H9 (cell line): ENCODE measurements at regions not wholly inside any gene's neighbourhood (a gene's known extent, or its start where the extent isn't known, plus 50 kb on each side); places are given as distances from the start of the nearest gene placed in this dataset.

Experiments used
- DNase-seq: peaks from one replicate; pipeline ENCODE4 v3.0.0-alpha.2; 2017
- H2AFZ ChIP-seq: one replicate; pipeline ENCODE4 v1.6.1; 2013; ENCODE audit warnings: mild to moderate bottlenecking, low read length, control low read depth, moderate library complexity
- H2AK5ac ChIP-seq: 2 replicates; pipeline ENCODE4 v1.6.1; 2013; ENCODE audit warnings: low read length, control low read depth, mixed read lengths; ENCODE audit not compliant: insufficient read length
- H2BK120ac ChIP-seq: one replicate; pipeline ENCODE4 v1.6.1; 2013; ENCODE audit warnings: low read depth, mild to moderate bottlenecking, low read length, control low read depth, inconsistent platforms; ENCODE audit not compliant: poor library complexity, severe bottlenecking
- H2BK12ac ChIP-seq: 2 replicates; pipeline ENCODE4 v1.6.1; 2013; ENCODE audit warnings: low read length, control low read depth, mixed read lengths, low read depth; ENCODE audit not compliant: insufficient read length
- H2BK15ac ChIP-seq: 2 replicates; pipeline ENCODE4 v1.6.1; 2013; ENCODE audit warnings: low read depth, low read length, control low read depth
- H2BK20ac ChIP-seq: one replicate; pipeline ENCODE4 v1.6.1; 2013; ENCODE audit warnings: low read depth, mild to moderate bottlenecking, low read length, control low read depth, inconsistent platforms; ENCODE audit not compliant: poor library complexity, severe bottlenecking
- H2BK5ac ChIP-seq: 2 replicates; pipeline ENCODE4 v1.6.1; 2013; ENCODE audit warnings: low read length, control low read depth, mixed read lengths; ENCODE audit not compliant: insufficient read length
- H3K14ac ChIP-seq: 2 replicates; pipeline ENCODE4 v1.6.1; 2013; ENCODE audit warnings: low read length, control low read depth; ENCODE audit not compliant: insufficient read depth
- H3K18ac ChIP-seq: 2 replicates; pipeline ENCODE4 v1.6.1; 2013; ENCODE audit warnings: low read depth, mild to moderate bottlenecking, mixed read lengths, low read length, control low read depth; ENCODE audit not compliant: insufficient read length
- H3K23ac ChIP-seq: 2 replicates; pipeline ENCODE4 v1.6.1; 2013; ENCODE audit warnings: low read length, control low read depth, mixed read lengths, low read depth; ENCODE audit not compliant: insufficient read length
- H3K23me2 ChIP-seq: 2 replicates; pipeline ENCODE4 v1.6.1; 2013; ENCODE audit warnings: low read depth, mild to moderate bottlenecking, mixed read lengths, low read length, control low read depth; ENCODE audit not compliant: insufficient read length, poor library complexity, severe bottlenecking
- H3K27ac ChIP-seq: 2 replicates; pipeline ENCODE4 v1.5.1; 2013; ENCODE audit warnings: low read length, control low read depth, mixed read lengths, low read depth; ENCODE audit not compliant: insufficient read length
- H3K27me3 ChIP-seq: 2 replicates; pipeline ENCODE4 v1.6.1; 2013; ENCODE audit warnings: low read length, control low read depth, inconsistent platforms; ENCODE audit not compliant: insufficient read depth
- H3K4ac ChIP-seq: 2 replicates; pipeline ENCODE4 v1.6.1; 2013; ENCODE audit warnings: low read depth, mild to moderate bottlenecking, control low read depth, inconsistent platforms, low read length, moderate library complexity
- H3K4me1 ChIP-seq: 2 replicates; pipeline ENCODE4 v1.6.1; 2013; ENCODE audit warnings: low read length, control low read depth, inconsistent platforms; ENCODE audit not compliant: insufficient read depth
- H3K4me2 ChIP-seq: 2 replicates; pipeline ENCODE4 v1.6.1; 2013; ENCODE audit warnings: low read length, control low read depth, mixed read lengths; ENCODE audit not compliant: insufficient read length, insufficient read depth
- H3K56ac ChIP-seq: 2 replicates; pipeline ENCODE4 v1.6.1; 2013; ENCODE audit warnings: low read depth, mild to moderate bottlenecking, mixed read lengths, low read length, control low read depth; ENCODE audit not compliant: insufficient read length
- H3K79me1 ChIP-seq: 2 replicates; pipeline ENCODE4 v1.6.1; 2013; ENCODE audit warnings: low read depth, mild to moderate bottlenecking, moderate library complexity, low read length, control low read depth, inconsistent platforms; ENCODE audit not compliant: insufficient read depth, poor library complexity, severe bottlenecking
- H3K79me2 ChIP-seq: 2 replicates; pipeline ENCODE4 v1.6.1; 2013; ENCODE audit warnings: low read length, control low read depth, inconsistent platforms; ENCODE audit not compliant: insufficient read depth
- H3K9ac ChIP-seq: 2 replicates; pipeline ENCODE4 v1.6.1; 2013; ENCODE audit warnings: low read length, control low read depth, mixed read lengths; ENCODE audit not compliant: insufficient read length; ENCODE audit errors: extremely low read depth
- H3K9me3 ChIP-seq: one replicate; pipeline ENCODE4 v1.6.1; 2013; ENCODE audit warnings: low read depth, low read length, inconsistent platforms; ENCODE audit not compliant: control insufficient read depth
- H3T11ph ChIP-seq: one replicate; pipeline ENCODE4 v1.6.1; 2013; ENCODE audit warnings: mild to moderate bottlenecking, low read length, control low read depth, inconsistent platforms
- H4K20me1 ChIP-seq: one replicate; pipeline ENCODE4 v1.6.1; 2013; ENCODE audit not compliant: control insufficient read depth, insufficient read length, insufficient read depth
- H4K5ac ChIP-seq: 2 replicates; pipeline ENCODE4 v1.6.1; 2013; ENCODE audit warnings: low read depth, mild to moderate bottlenecking, mixed read lengths, low read length, control low read depth; ENCODE audit not compliant: insufficient read length
- H4K8ac ChIP-seq: replicated peaks from 2 replicates; pipeline ENCODE4 v1.6.1; 2013; ENCODE audit warnings: low read length, control low read depth, mixed read lengths, low read depth; ENCODE audit not compliant: insufficient read length
- H4K91ac ChIP-seq: 2 replicates; pipeline ENCODE4 v1.6.1; 2013; ENCODE audit warnings: low read depth, mild to moderate bottlenecking, moderate library complexity, mixed read lengths, low read length, control low read depth; ENCODE audit not compliant: insufficient read length
- H3K27ac Mint-ChIP-seq, 3 experiments: 2 replicates in 2 of 3; 3 replicates in 1 of 3; pipeline ENCODE4 v1.8.0; 2020 to 2021; ENCODE audit warnings: mixed read lengths in 3 of 3, mild to moderate bottlenecking in 1 of 3, moderate library complexity in 1 of 3
- H3K27me3 Mint-ChIP-seq: 2 replicates; pipeline ENCODE4 v1.8.0; 2021; ENCODE audit warnings: low read depth, mild to moderate bottlenecking, moderate library complexity, mixed read lengths
- H3K36me3 Mint-ChIP-seq, 3 experiments: 2 replicates in 2 of 3; 3 replicates in 1 of 3; pipeline ENCODE4 v1.8.0; 2020 to 2021; ENCODE audit warnings: low read depth in 3 of 3, mixed read lengths in 3 of 3; ENCODE audit not compliant: insufficient read depth in 1 of 3
- H3K4me1 Mint-ChIP-seq, 2 experiments: 2 replicates each; pipeline ENCODE4 v1.8.0; 2020; ENCODE audit warnings: mixed read lengths in 2 of 2
- H3K4me3 Mint-ChIP-seq, 2 experiments: 2 replicates in 1 of 2; 3 replicates in 1 of 2; pipeline ENCODE4 v1.8.0; 2020 to 2021; ENCODE audit warnings: mild to moderate bottlenecking in 2 of 2, mixed read lengths in 2 of 2, moderate library complexity in 1 of 2
- H3K9me3 Mint-ChIP-seq, 2 experiments: 2 replicates in 1 of 2; 3 replicates in 1 of 2; pipeline ENCODE4 v1.8.0; 2020; ENCODE audit warnings: mild to moderate bottlenecking in 2 of 2, mixed read lengths in 2 of 2, moderate library complexity in 1 of 2
- CTCF ChIP-seq: fragments of 200-600 bp; sonication (generic); conservative IDR thresholded peaks from 3 replicates; pipeline ENCODE4 v1.8.0; 2021; ENCODE audit warnings: antibody characterized with exemption, mild to moderate bottlenecking
- WGBS: extraction: QIAGEN DNeasy Blood & Tissue Kit; methylation state at CpG from one replicate; pipeline ENCODE4 v1.1.7; 2013; ENCODE audit warnings: missing lambda C conversion rate, low lambda C conversion rate, mixed read lengths; ENCODE audit not compliant: insufficient read length; ENCODE audit errors: extremely low coverage; 5-methylcytosine and 5-hydroxymethylcytosine counted together

DNA sequence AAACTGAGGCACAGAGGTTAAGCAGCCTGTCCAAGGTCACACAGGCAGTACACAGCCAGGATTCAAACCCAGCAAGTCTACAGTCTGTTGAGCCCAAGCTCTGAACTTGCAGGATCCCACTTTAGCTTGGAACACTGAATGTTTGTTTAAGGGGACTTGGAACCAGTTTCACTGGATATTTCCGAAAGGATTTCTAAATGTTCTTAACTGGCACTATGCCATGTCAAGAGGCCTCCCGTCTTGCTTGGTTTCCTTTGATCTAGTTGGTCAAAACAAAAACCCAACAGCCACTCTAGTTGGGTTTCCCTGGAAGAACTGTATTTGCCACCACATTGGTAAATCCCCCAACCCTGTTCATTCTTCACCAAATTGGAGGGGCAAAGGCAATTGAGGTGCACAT is 317.6 kb upstream of the KAZN start:
- peaks cover 14 to 15% of the 10 kb centered on the region in 2 experiments for H3K4me1 Mint-ChIP-seq
- H4K20me1 ChIP-seq: no peaks in the 10 kb centered on the region

More for the DNA sequence above, 317.6 kb upstream of the KAZN start:
- Histone ChIP-seq H3K23ac (no peak overlapping the region), H3K4me1 (peaks cover 8% of the 10 kb centered on the region), H3K9me3 (no peaks in the 10 kb centered on the region), H4K8ac (no peak overlapping the region), H2BK120ac (no peak overlapping the region), H3K79me2 (no peaks in the 10 kb centered on the region), H2BK15ac (no peak overlapping the region), H2AFZ (no peak overlapping the region), H4K91ac (no peak overlapping the region), H3K79me1 (no peaks in the 10 kb centered on the region), H2BK5ac (no peak overlapping the region), H3K9ac (no peak overlapping the region), H3T11ph (no peak overlapping the region), H2BK20ac (no peak overlapping the region), H3K14ac (no peak overlapping the region), H3K27me3 (no peaks in the 10 kb centered on the region), H3K27ac (no peak overlapping the region), H4K5ac (no peak overlapping the region), H2AK5ac (no peak overlapping the region), H3K18ac (no peak overlapping the region), H3K4me2 (no peak overlapping the region), H3K56ac (no peak overlapping the region), H3K4ac (no peak overlapping the region), H3K23me2 (no peaks in the 10 kb centered on the region), H2BK12ac (no peak overlapping the region)
- Mint-ChIP-seq H3K36me3 (no peaks in the 10 kb centered on the region), H3K9me3 (no peaks in the 10 kb centered on the region; a peak in 2 of 5 replicates), H3K4me3 (no peak overlapping the region), H3K27me3 (no peaks in the 10 kb centered on the region), H3K27ac (no peak overlapping the region)
- TF ChIP-seq CTCF: no peak
- WGBS: no CpG with 5 or more reads among the region's 2 CpGs
- no peak for DNase-seq
